ENCODE measurements at regions not wholly inside any gene's neighbourhood (a gene's known extent, or its start where the extent isn't known, plus 50 kb on each side); places are given as distances from the start of the nearest gene placed in this dataset.

- TF ChIP-seq ATF3 (CRISPR knock-in tag; conservative IDR thresholded peaks at IDR 0.05) (no peak), ZNF121 (CRISPR knock-in tag; IDR thresholded peaks at IDR 0.05) (no peak)
Measured at GRCh38 chr1:78829644-78830043, 176.9 kb downstream of the ADGRL4 start.
